GM21515 (cell line): ENCODE measurements at regions not wholly inside any gene's neighbourhood (a gene's known extent, or its start where the extent isn't known, plus 50 kb on each side); places are given as distances from the start of the nearest gene placed in this dataset.
"Not testable (repeated sequence)": the region's sequence is repeated elsewhere in the genome, so short reads cannot be mapped to it uniquely, and the experiment has no call there.

Experiments used
- ATAC-seq: cut with Tn5 transposase; IDR thresholded peaks from one replicate; pipeline ENCODE4 v1.9.1; 2021; ENCODE audit not compliant: unreplicated experiment

- ATAC-seq: no peak
These were observed 72.0 kb upstream of the P3H2 start for GRCh38 chr3:190192739-190193138.

GRCh38 chr3:190192087-190192486 is 71.4 kb upstream of the P3H2 start:
- ATAC-seq: no peak

- ATAC-seq: no peak
These were observed 67.5 kb upstream of the P3H2 start for GRCh38 chr3:190188197-190188596.

- no peak for ATAC-seq
These were observed 62.4 kb upstream of the P3H2 start for GRCh38 chr3:190183121-190183520.

- ATAC-seq: no peak
These were observed 61.8 kb upstream of the P3H2 start for GRCh38 chr3:190182418-190183043.

GRCh38 chr3:190180268-190180667 is 59.6 kb upstream of the P3H2 start:
- no peak for ATAC-seq

- ATAC-seq: no peak
These were observed 58.1 kb upstream of the P3H2 start for GRCh38 chr3:190178779-190179178.

GRCh38 chr3:190176933-190177525 is 56.3 kb upstream of the P3H2 start:
- ATAC-seq: not testable (repeated sequence)

- not testable (repeated sequence) for ATAC-seq
These were observed 55.4 kb upstream of the P3H2 start for GRCh38 chr3:190176106-190176505.

- no peak for ATAC-seq
These were observed 54.8 kb upstream of the P3H2 start for GRCh38 chr3:190175490-190175889.

- ATAC-seq: no peak
These were observed 53.8 kb upstream of the P3H2 start for GRCh38 chr3:190174471-190174870.

- no peak for ATAC-seq
These were observed 52.7 kb upstream of the P3H2 start for GRCh38 chr3:190173426-190173825.

GRCh38 chr3:190172751-190173150 is 52.1 kb upstream of the P3H2 start:
- no peak for ATAC-seq
